H1 (cell line): ENCODE measurements at regions not wholly inside any gene's neighbourhood (a gene's known extent, or its start where the extent isn't known, plus 50 kb on each side); places are given as distances from the start of the nearest gene placed in this dataset.

Experiments used
- CBX5 ChIP-seq: fragments of 300-800, 300-1000 bp; sonication (generic); IDR thresholded peaks from 2 replicates; pipeline ENCODE4 v1.7.1; 2016; ENCODE audit warnings: antibody characterized with exemption, low read length, low read depth
- CTCF ChIP-seq, 3 experiments: IDR thresholded peaks; 1 replicate in 2 of 3; 2 replicates in 1 of 3; pipeline versions ENCODE4 v1.5.1 to v1.6.1; 2011; ENCODE audit warnings: low read length in 3 of 3, mild to moderate bottlenecking in 3 of 3, inconsistent platforms in 2 of 3, low read depth in 1 of 3, moderate library complexity in 1 of 3; ENCODE audit not compliant: insufficient read depth in 1 of 3; ENCODE audit errors: control extremely low read depth in 1 of 3
- GABPA ChIP-seq: IDR thresholded peaks from 2 replicates; pipeline ENCODE4 v1.6.1; 2011; ENCODE audit warnings: mild to moderate bottlenecking, low read length, moderate library complexity, borderline replicate concordance; ENCODE audit not compliant: insufficient read depth
- POLR2A ChIP-seq, 2 experiments: IDR thresholded peaks; 1 replicate in 1 of 2; 2 replicates in 1 of 2; pipeline ENCODE4 v1.6.1; 2011; ENCODE audit warnings: low read depth in 2 of 2, low read length in 2 of 2, mild to moderate bottlenecking in 2 of 2; ENCODE audit errors: control extremely low read depth in 1 of 2
- TCF12 ChIP-seq: IDR thresholded peaks from 2 replicates; pipeline ENCODE4 v1.6.1; 2011; ENCODE audit warnings: low read depth, mild to moderate bottlenecking, low read length
- USF2 ChIP-seq: IDR thresholded peaks from 2 replicates; pipeline ENCODE4 v1.6.1; 2011; ENCODE audit warnings: low read length, improper control_type of control experiment
- YY1 ChIP-seq: IDR thresholded peaks from 2 replicates; pipeline ENCODE4 v1.6.1; 2011; ENCODE audit warnings: low read depth, mild to moderate bottlenecking, low read length

GRCh38 chr13:50247223-50247622, 232.0 kb downstream of the KCNRG start:
- TF ChIP-seq GABPA (no peak), CBX5 (no peak), TCF12 (no peak), CTCF (IDR thresholded peaks at IDR 0.05; ENCODE audit: control extremely low read depth in 1 of 3, insufficient read depth in 1 of 3, low read depth in 1 of 3, low read length in 3 of 3) (no peak), YY1 (no peak), USF2 (no peak), POLR2A (IDR thresholded peaks at IDR 0.05; ENCODE audit: control extremely low read depth in 1 of 2, low read depth in 2 of 2, low read length in 2 of 2) (no peak)
